Erythroblast (primary cell): ENCODE measurements at regions not wholly inside any gene's neighbourhood (a gene's known extent, or its start where the extent isn't known, plus 50 kb on each side); places are given as distances from the start of the nearest gene placed in this dataset.

Source experiments
- GATA1 ChIP-seq: IDR thresholded peaks from 2 replicates; pipeline ENCODE4 v1.6.1; 2011; ENCODE audit warnings: low read depth, mild to moderate bottlenecking, control low read depth, low read length, moderate library complexity
- POLR2A ChIP-seq: IDR thresholded peaks from 2 replicates; pipeline ENCODE4 v1.6.1; 2011; ENCODE audit warnings: mild to moderate bottlenecking, low read length

- no peak for TF ChIP-seq POLR2A
- TF ChIP-seq GATA1 = no peak
Observed at GRCh38 chr11:121802542-121802941, 313.5 kb downstream of the BLID start.
